Panc1 (cell line): ENCODE measurements at regions not wholly inside any gene's neighbourhood (a gene's known extent, or its start where the extent isn't known, plus 50 kb on each side); places are given as distances from the start of the nearest gene placed in this dataset.

ENCODE experiments used
- ATAC-seq: fragments of 200-7000 bp; cut with Tn5 transposase; 2 replicates; pipeline ENCODE4 v1.9.1; 2020; ENCODE audit warnings: mild to moderate bottlenecking, moderate library complexity
- BruUV-seq: library from RNA; stranded (reverse); fragments of 400-500 nt; replicated peaks from 2 replicates; lab custom pipeline; 2021; lab: Mats Ljungman, UMichigan
- CTCF ChIA-PET: fragments of 300-600 bp; sonication (Branson Sonifier 250); formaldehyde crosslinking; loops from one replicate; lab custom pipeline; 2022; ENCODE audit warnings: antibody characterized with exemption; lab: Charles Lee
- POLR2A ChIA-PET: fragments of 300-600 bp; sonication (Branson Sonifier 250); formaldehyde crosslinking; loops from one replicate; lab custom pipeline; 2022; ENCODE audit warnings: antibody characterized with exemption; lab: Charles Lee
- DNase-seq: peaks from one replicate; pipeline ENCODE4 v3.0.0-alpha.2; 2010; ENCODE audit warnings: low read depth, low spot score
- H3K27ac ChIP-seq: 2 replicates; pipeline ENCODE4 v1.5.1; 2011; ENCODE audit warnings: mild to moderate bottlenecking, low read length, inconsistent platforms
- H3K27me3 ChIP-seq: fragments of 200-500 bp; sonication (Bioruptor generic); 2 replicates; pipeline ENCODE4 v1.6.0; 2014; ENCODE audit warnings: low read length, inconsistent platforms; ENCODE audit not compliant: control insufficient read depth, insufficient read depth
- H3K36me3 ChIP-seq: fragments of 200-500 bp; sonication (Bioruptor generic); 2 replicates; pipeline ENCODE4 v1.5.1; 2014; ENCODE audit warnings: inconsistent platforms, mild to moderate bottlenecking, low read length, moderate library complexity; ENCODE audit not compliant: control insufficient read depth, insufficient read depth
- H3K4me1 ChIP-seq: 2 replicates; pipeline ENCODE4 v1.5.1; 2011; ENCODE audit warnings: inconsistent platforms, mild to moderate bottlenecking, low read length, moderate library complexity; ENCODE audit not compliant: control insufficient read depth, insufficient read depth
- H3K4me3 ChIP-seq, 2 experiments: 2 replicates each; pipeline ENCODE4 v1.5.1; 2011 to 2012; ENCODE audit warnings: low read depth in 2 of 2, low read length in 2 of 2, mild to moderate bottlenecking in 2 of 2, inconsistent platforms in 1 of 2, moderate library complexity in 1 of 2
- H3K9me3 ChIP-seq: fragments of 200-500 bp; sonication (Bioruptor generic); 2 replicates; pipeline ENCODE4 v1.5.1; 2014; ENCODE audit warnings: low read depth, mild to moderate bottlenecking, inconsistent platforms, low read length, moderate library complexity; ENCODE audit not compliant: control insufficient read depth, insufficient read depth
- CTCF ChIP-seq: fragments of 450-650 bp; IDR thresholded peaks from 2 replicates; pipeline ENCODE4 v1.5.1; 2017; ENCODE audit warnings: mild to moderate bottlenecking
- POLR2AphosphoS5 ChIP-seq: IDR thresholded peaks from 2 replicates; pipeline ENCODE4 v1.6.1; 2012; ENCODE audit warnings: mild to moderate bottlenecking, low read depth, low read length, moderate library complexity
- REST ChIP-seq, 2 experiments: IDR thresholded peaks; 2 replicates each; pipeline ENCODE4 v1.6.1; 2011 to 2012; ENCODE audit warnings: low read depth in 2 of 2, control low read depth in 1 of 2, low read length in 1 of 2, mild to moderate bottlenecking in 1 of 2, moderate library complexity in 1 of 2; ENCODE audit not compliant: insufficient read depth in 1 of 2
- SIN3A ChIP-seq: IDR thresholded peaks from 2 replicates; pipeline ENCODE4 v1.6.1; 2012; ENCODE audit warnings: low read depth, mild to moderate bottlenecking, low read length, moderate library complexity, borderline replicate concordance; ENCODE audit not compliant: insufficient read depth
- TCF7L2 ChIP-seq: IDR thresholded peaks from 2 replicates; pipeline ENCODE4 v1.6.1; 2011; ENCODE audit warnings: mild to moderate bottlenecking, low read depth, low read length, inconsistent platforms
- in situ Hi-C: cut with HindIII; loops from 2 replicates; pipeline ENCODE4 v1.10.0; 2016; ENCODE audit warnings: low sequenced_read_pairs, low pct_unique_long_range_greater_than_20kb
- intact Hi-C: fragments of 100-400 bp; cut with micrococcal nuclease; formaldehyde crosslinking; loops from one replicate; pipeline ENCODE4 v1.10.0; 2022; ENCODE audit not compliant: unreplicated experiment

GRCh38 chr6:134631398-134631924 is 313.5 kb upstream of the SGK1 start:
- no peak for DNase-seq
- in situ Hi-C loops = no loop called here
- no peaks in the 10 kb centered on the region for H3K27me3 ChIP-seq
- intact Hi-C loops = no loop called here
- ChIA-PET POLR2A (no interaction called here), CTCF (no interaction called here)
- ATAC-seq = no peak
- no peak overlapping the region for H3K4me3 ChIP-seq
- no peaks in the 10 kb centered on the region for H3K4me1 ChIP-seq
- no peaks in the 10 kb centered on the region for H3K9me3 ChIP-seq
- no peaks in the 10 kb centered on the region for H3K36me3 ChIP-seq
- no TSS peak for BruUV-seq
- TF ChIP-seq CTCF (no peak), REST (IDR thresholded peaks at IDR 0.05; ENCODE audit: insufficient read depth in 1 of 2, low read depth in 2 of 2, low read length in 1 of 2) (no peak), SIN3A (no peak), TCF7L2 (no peak), POLR2AphosphoS5 (no peak)
- H3K27ac ChIP-seq = no peak overlapping the region

GRCh38 chr6:134630508-134631121 is 312.7 kb upstream of the SGK1 start:
- no TSS peak for BruUV-seq
- TF ChIP-seq POLR2AphosphoS5 (no peak), SIN3A (no peak), CTCF (no peak), TCF7L2 (no peak), REST (IDR thresholded peaks at IDR 0.05; ENCODE audit: insufficient read depth in 1 of 2, low read depth in 2 of 2, low read length in 1 of 2) (no peak)
- H3K9me3 ChIP-seq = no peaks in the 10 kb centered on the region
- no peaks in the 10 kb centered on the region for H3K27me3 ChIP-seq
- no peak overlapping the region for H3K4me3 ChIP-seq
- no peaks in the 10 kb centered on the region for H3K4me1 ChIP-seq
- ATAC-seq (no peak), DNase-seq (no peak)
- intact Hi-C loops (no loop called here), in situ Hi-C loops (no loop called here)
- CTCF ChIA-PET = no interaction called here
- no peaks in the 10 kb centered on the region for H3K36me3 ChIP-seq
- H3K27ac ChIP-seq = no peak overlapping the region
- POLR2A ChIA-PET = no interaction called here
